Stimulated activated CD4-positive, alpha-beta T cell treated with anti-CD3 and anti-CD28 coated beads, Interleukin-4, amount 100 ng/mL, for 24 hours (primary cell): ENCODE measurements at regions not wholly inside any gene's neighbourhood (a gene's known extent, or its start where the extent isn't known, plus 50 kb on each side); places are given as distances from the start of the nearest gene placed in this dataset.

Experiments used
- DNase-seq: peaks from one replicate; pipeline ENCODE4 v3.0.0-alpha.2; 2020

DNA sequence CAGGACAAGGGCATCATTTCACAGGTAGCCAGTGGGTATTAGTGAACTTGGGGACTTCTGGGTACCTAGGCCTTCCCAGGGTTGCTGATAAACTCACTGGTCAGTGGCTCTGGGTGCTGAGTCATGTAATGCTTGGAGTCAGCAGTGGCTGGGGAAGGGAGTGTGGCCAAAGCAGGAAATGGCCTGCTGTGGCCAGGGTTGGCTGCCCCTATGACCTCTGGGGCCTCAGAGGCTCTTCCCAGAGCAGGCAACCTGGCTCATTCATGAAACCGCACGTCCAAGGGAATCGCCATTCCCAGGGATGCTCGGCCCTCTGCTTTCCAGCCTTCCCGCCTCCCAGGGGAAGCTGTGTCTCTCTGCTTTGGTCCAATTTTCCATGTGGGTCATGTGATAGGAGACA is 294.9 kb downstream of the DYSF start:
- no peak for DNase-seq

- no peak for DNase-seq
These were observed 294.2 kb downstream of the DYSF start for GRCh38 chr2:71747559-71747958.

- no peak for DNase-seq
These were observed 293.7 kb downstream of the DYSF start for GRCh38 chr2:71746946-71747501.

- no peak for DNase-seq
These were observed 291.4 kb downstream of the DYSF start for GRCh38 chr2:71744781-71745180.

- DNase-seq = no peak
These were observed 290.8 kb downstream of the DYSF start for GRCh38 chr2:71743995-71744675.

DNA sequence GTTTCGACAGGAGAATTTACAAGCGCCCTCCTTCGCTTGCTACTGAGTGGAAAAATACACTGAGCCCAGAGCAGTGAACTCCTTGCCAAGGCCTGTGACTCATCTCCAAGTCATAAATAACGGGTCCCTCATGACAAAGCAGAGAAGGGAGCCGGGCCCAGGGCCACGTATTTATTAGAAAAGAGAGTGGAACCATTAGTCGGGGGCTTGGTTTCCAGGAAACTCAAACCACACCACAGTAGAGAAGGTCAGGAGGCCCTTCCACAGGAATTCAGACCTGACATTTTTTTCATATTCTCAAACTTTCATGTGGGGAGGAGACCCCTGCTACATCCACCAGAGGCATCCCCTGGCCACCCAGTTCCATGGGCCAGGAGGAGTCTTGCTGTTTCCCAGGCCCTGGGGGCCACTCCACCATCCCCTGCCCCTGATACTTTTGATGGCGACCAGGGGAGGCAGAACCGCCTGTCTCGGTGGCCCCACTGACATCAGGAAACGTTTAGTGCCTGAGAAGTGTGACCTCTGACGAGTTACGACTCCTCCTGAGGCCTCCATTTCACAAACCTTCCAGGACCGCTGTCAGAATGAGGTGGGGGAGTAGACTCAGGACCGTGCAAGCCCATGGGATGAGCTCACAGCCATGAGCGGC is 289.7 kb downstream of the DYSF start:
- DNase-seq = no peak

- DNase-seq = no peak
These were observed 283.6 kb downstream of the DYSF start for GRCh38 chr2:71736986-71737385.

DNA sequence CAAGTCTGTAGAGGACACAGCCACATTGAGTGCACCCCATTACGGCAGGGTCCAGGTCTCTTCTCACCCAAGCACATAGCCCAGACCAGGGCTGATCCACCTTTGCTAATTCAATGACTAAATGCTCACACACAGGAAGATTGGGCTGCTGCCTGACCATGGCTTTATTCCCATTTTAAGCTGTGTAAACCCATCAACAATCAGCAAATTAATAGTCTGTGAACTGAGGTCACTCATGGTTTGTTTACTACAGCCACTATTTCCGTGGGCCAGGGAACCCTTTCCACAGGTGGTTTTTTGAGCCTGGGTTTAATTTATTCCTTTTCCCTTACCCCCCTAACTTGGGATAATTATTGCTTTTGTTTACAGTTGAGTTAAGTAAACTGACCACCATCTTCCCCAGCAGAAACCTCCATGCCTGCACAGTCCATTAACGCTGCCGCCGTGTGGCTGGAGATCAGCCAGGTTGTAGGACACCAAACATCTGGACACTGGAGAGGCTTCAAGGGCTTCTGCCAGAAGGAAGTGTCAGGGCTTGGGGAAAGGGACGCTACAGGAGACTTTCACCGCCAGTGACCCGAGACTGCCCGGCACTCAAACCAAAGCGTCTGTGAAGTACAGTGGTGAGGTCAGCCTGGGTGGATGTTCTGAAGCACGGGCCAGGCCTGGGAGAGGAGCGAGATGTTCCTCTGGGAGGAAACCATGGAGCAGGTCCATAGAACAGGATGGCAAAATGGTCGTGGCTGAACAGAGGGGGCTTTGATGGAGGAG is 282.9 kb downstream of the DYSF start:
- no peak for DNase-seq
